ENCODE measurements at regions not wholly inside any gene's neighbourhood (a gene's known extent, or its start where the extent isn't known, plus 50 kb on each side); places are given as distances from the start of the nearest gene placed in this dataset.

DNA sequence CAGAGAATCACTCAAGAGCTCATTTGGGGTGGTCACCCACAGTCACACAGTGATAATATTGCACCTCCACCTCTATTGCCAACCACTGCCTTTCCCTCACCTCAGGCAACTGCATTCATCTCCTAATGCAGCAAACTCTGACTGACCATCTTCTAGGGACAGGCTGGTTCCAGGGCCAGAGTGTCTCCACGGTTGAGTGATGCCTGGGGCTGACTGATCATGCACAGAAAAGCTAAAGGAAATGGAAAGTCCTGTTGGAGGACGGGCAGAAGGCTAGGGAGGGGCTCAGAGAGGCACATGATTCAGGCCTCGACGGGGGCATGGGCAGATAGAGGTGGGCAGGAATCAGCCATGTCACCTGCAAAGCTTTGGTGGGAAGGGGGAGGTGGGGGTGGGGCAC lies 127.1 kb upstream of the TNS3 start:
- H3K27ac ChIP-seq (ENCODE audit: low read length): no peak overlapping the region
- no peaks in the 10 kb centered on the region for H3K27me3 ChIP-seq (replicated peaks; ENCODE audit: insufficient read depth, low read length)
- no peaks in the 10 kb centered on the region for H4K20me1 ChIP-seq (ENCODE audit: insufficient read depth, low read length)
- no peaks in the 10 kb centered on the region for H3K36me3 ChIP-seq (replicated peaks; ENCODE audit: insufficient read depth, low read length)
- no peak for TF ChIP-seq EZH2phosphoT487 (IDR thresholded peaks at IDR 0.05; ENCODE audit: low read length)
- TF ChIP-seq, protein P1, sequence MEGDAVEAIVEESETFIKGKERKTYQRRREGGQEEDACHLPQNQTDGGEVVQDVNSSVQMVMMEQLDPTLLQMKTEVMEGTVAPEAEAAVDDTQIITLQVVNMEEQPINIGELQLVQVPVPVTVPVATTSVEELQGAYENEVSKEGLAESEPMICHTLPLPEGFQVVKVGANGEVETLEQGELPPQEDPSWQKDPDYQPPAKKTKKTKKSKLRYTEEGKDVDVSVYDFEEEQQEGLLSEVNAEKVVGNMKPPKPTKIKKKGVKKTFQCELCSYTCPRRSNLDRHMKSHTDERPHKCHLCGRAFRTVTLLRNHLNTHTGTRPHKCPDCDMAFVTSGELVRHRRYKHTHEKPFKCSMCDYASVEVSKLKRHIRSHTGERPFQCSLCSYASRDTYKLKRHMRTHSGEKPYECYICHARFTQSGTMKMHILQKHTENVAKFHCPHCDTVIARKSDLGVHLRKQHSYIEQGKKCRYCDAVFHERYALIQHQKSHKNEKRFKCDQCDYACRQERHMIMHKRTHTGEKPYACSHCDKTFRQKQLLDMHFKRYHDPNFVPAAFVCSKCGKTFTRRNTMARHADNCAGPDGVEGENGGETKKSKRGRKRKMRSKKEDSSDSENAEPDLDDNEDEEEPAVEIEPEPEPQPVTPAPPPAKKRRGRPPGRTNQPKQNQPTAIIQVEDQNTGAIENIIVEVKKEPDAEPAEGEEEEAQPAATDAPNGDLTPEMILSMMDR (IDR thresholded peaks at IDR 0.05; ENCODE audit: low read length): no peak
- TF ChIP-seq EZH2 (optimal IDR thresholded peaks at IDR 0.05; ENCODE audit: low read depth, low read length): no peak
- H3K4me1 ChIP-seq (ENCODE audit: low read length): no peaks in the 10 kb centered on the region
- no peak for DNase-seq
- peaks cover 3% of the 10 kb centered on the region; the same call in 1 of the 2 replicates for H3F3A ChIP-seq (ENCODE audit: insufficient read depth, low read length)
- H3K9me2 ChIP-seq (replicated peaks; ENCODE audit: insufficient read depth, low read length): no peaks in the 10 kb centered on the region
- H3K4me3 ChIP-seq (ENCODE audit: low read length): no peak overlapping the region
- no peak overlapping the region for H2AFZ ChIP-seq (ENCODE audit: low read length)
- no peaks in the 10 kb centered on the region for H3K9me3 ChIP-seq (replicated peaks; ENCODE audit: insufficient read depth, low read length)
- H3K79me2 ChIP-seq (ENCODE audit: low read length): no peaks in the 10 kb centered on the region
- no peak overlapping the region for H3K4me2 ChIP-seq (ENCODE audit: low read depth, low read length)
- H3K9ac ChIP-seq (ENCODE audit: low read length): no peak overlapping the region

DNA sequence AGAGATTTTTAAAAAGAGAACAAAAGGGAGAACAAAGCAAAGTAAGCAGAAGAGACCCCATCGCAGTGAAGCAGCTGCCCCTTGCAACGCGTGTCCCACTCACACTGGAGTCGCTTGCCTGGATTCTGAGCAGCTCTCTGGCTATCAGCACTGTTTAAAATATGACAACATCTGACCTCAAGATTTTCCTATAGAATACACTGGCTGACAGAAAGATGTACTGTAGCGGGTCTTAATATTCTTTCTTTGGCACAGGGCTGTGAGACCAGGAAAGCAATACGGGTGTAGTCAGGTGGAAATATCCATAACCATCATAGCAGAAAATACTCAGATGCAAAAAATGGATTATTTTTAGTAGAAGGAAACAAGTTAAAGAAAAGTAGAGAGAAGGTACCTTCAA lies 125.7 kb upstream of the TNS3 start:
- H3F3A ChIP-seq (ENCODE audit: insufficient read depth, low read length): no peaks in the 10 kb centered on the region
- no peaks in the 10 kb centered on the region for H3K79me2 ChIP-seq (ENCODE audit: low read length)
- no peaks in the 10 kb centered on the region for H3K4me1 ChIP-seq (ENCODE audit: low read length)
- H3K27me3 ChIP-seq (replicated peaks; ENCODE audit: insufficient read depth, low read length): no peaks in the 10 kb centered on the region
- no peak for DNase-seq
- no peaks in the 10 kb centered on the region for H3K36me3 ChIP-seq (replicated peaks; ENCODE audit: insufficient read depth, low read length)
- H3K27ac ChIP-seq (ENCODE audit: low read length): no peak overlapping the region
- H2AFZ ChIP-seq (ENCODE audit: low read length): no peak overlapping the region
- no peaks in the 10 kb centered on the region for H3K9me2 ChIP-seq (replicated peaks; ENCODE audit: insufficient read depth, low read length)
- H4K20me1 ChIP-seq (ENCODE audit: insufficient read depth, low read length): no peaks in the 10 kb centered on the region
- H3K4me3 ChIP-seq (ENCODE audit: low read length): no peak overlapping the region
- H3K4me2 ChIP-seq (ENCODE audit: low read depth, low read length): no peak overlapping the region
- no peaks in the 10 kb centered on the region for H3K9me3 ChIP-seq (replicated peaks; ENCODE audit: insufficient read depth, low read length)
- TF ChIP-seq EZH2 (optimal IDR thresholded peaks at IDR 0.05; ENCODE audit: low read depth, low read length) (no peak), EZH2phosphoT487 (IDR thresholded peaks at IDR 0.05; ENCODE audit: low read length) (no peak)
- TF ChIP-seq, protein P1 (IDR thresholded peaks at IDR 0.05; ENCODE audit: low read length): no peak
- H3K9ac ChIP-seq (ENCODE audit: low read length): no peak overlapping the region

DNA sequence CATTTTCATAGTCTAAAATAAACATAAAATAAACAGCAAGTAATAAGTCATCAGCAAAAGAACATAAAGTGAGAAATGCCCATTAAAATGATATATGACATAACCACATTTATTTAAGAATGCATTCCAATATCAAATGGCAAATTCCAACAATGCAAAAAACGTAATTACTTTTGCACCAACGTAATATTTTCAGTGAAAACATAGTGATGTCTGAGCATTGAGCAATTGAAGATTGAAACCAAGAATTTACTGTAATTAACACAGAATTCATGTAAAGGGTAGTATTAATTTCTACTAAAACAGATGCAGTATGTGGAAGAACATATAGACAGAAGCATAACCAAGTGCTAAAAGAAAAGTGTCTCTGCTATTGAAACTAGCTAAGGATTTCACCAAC lies 123.0 kb upstream of the TNS3 start:
- Histone ChIP-seq H3K27ac (ENCODE audit: low read length) (no peak overlapping the region), H3K79me2 (ENCODE audit: low read length) (no peaks in the 10 kb centered on the region), H3F3A (ENCODE audit: insufficient read depth, low read length) (no peaks in the 10 kb centered on the region), H3K27me3 (replicated peaks; ENCODE audit: insufficient read depth, low read length) (no peaks in the 10 kb centered on the region), H3K9me2 (replicated peaks; ENCODE audit: insufficient read depth, low read length) (no peaks in the 10 kb centered on the region), H3K4me1 (ENCODE audit: low read length) (no peaks in the 10 kb centered on the region), H3K4me2 (ENCODE audit: low read depth, low read length) (no peak overlapping the region), H3K36me3 (replicated peaks; ENCODE audit: insufficient read depth, low read length) (no peaks in the 10 kb centered on the region), H3K9ac (ENCODE audit: low read length) (no peak overlapping the region), H3K4me3 (ENCODE audit: low read length) (no peak overlapping the region), H2AFZ (ENCODE audit: low read length) (no peak overlapping the region), H3K9me3 (replicated peaks; ENCODE audit: insufficient read depth, low read length) (no peaks in the 10 kb centered on the region), H4K20me1 (ENCODE audit: insufficient read depth, low read length) (no peaks in the 10 kb centered on the region)
- no peak for TF ChIP-seq EZH2phosphoT487 (IDR thresholded peaks at IDR 0.05; ENCODE audit: low read length)
- TF ChIP-seq, protein P1 (IDR thresholded peaks at IDR 0.05; ENCODE audit: low read length): no peak
- no peak for TF ChIP-seq EZH2 (optimal IDR thresholded peaks at IDR 0.05; ENCODE audit: low read depth, low read length)
- no peak for DNase-seq

All from MM.1S (cell line).